IPS-15b (cell line): ENCODE measurements at regions not wholly inside any gene's neighbourhood (a gene's known extent, or its start where the extent isn't known, plus 50 kb on each side); places are given as distances from the start of the nearest gene placed in this dataset.

Experiments used
- H3K27me3 ChIP-seq: one replicate; pipeline ENCODE4 v1.6.1; 2013; ENCODE audit warnings: low read length; ENCODE audit not compliant: control insufficient read depth, insufficient read depth
- H3K36me3 ChIP-seq: one replicate; pipeline ENCODE4 v1.6.1; 2013; ENCODE audit warnings: low read length; ENCODE audit not compliant: control insufficient read depth, insufficient read depth
- H3K4me1 ChIP-seq: one replicate; pipeline ENCODE4 v1.6.1; 2013; ENCODE audit warnings: mild to moderate bottlenecking, low read length; ENCODE audit not compliant: control insufficient read depth, insufficient read depth
- H3K4me3 ChIP-seq: one replicate; pipeline ENCODE4 v1.5.1; 2013; ENCODE audit warnings: low read depth, low read length
- H3K9ac ChIP-seq: one replicate; pipeline ENCODE4 v1.6.1; 2013; ENCODE audit warnings: low read depth, mild to moderate bottlenecking, low read length
- H3K9me3 ChIP-seq: one replicate; pipeline ENCODE4 v1.6.1; 2013; ENCODE audit warnings: mild to moderate bottlenecking, low read length; ENCODE audit not compliant: control insufficient read depth, insufficient read depth

DNA sequence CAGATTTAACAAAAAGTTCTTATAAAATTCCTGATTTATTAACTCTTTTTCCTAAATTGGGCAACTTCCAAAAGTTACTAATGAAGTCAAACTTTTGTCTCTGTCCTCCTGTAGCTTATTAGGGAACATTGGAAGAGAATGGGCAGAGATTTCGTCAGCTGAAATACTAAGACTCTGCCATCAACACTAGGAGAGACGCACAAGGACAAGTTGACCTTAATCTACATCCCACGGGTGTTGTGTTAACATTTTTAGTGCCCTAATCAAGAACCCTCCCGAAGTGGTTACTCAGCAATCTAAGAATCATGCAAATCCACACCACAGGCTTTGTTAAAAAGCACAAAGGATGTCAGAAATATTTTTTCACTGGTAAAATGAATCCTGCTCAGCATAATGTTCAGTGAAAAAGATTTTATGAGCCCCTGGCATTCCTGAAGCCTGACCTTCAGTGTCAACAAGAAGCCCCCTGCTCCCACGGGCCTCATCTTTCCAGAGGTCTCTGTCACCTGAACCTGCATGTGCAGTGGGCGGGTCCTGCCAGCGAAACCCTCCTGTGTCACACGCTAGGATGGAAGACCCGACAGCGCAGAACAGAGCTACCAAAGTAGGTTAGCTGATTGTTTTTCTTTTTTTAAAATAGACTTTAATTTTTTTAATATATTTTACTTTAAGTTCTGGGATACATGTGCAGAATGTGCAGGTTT is 70.6 kb upstream of the AKR1E2 start:
- Histone ChIP-seq H3K27me3 (no peaks in the 10 kb centered on the region), H3K9ac (no peak overlapping the region), H3K4me1 (no peaks in the 10 kb centered on the region), H3K36me3 (no peaks in the 10 kb centered on the region), H3K4me3 (no peak overlapping the region), H3K9me3 (no peaks in the 10 kb centered on the region)

DNA sequence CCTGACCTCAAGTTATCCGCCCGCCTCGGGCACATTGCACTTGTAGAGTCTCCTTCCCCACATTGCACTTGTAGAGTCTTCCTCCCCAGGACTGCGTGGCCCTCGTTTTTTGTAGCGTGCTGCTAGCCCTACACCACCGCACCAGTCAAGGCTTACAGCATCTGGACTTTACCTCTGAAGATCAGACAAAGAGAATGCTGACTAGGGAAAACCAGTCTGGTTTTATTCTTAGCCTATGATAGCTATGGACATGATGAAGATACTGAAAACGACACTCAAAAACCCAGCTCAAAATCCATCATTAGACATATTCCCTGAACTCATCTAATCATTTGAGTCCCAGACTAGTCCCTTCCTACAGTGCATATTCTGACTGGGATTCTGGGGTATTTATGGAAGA is 71.9 kb upstream of the AKR1E2 start:
- H3K4me1 ChIP-seq: no peaks in the 10 kb centered on the region
- H3K4me3 ChIP-seq: no peak overlapping the region
- H3K27me3 ChIP-seq: no peaks in the 10 kb centered on the region
- no peaks in the 10 kb centered on the region for H3K9me3 ChIP-seq
- H3K9ac ChIP-seq: no peak overlapping the region
- H3K36me3 ChIP-seq: no peaks in the 10 kb centered on the region

DNA sequence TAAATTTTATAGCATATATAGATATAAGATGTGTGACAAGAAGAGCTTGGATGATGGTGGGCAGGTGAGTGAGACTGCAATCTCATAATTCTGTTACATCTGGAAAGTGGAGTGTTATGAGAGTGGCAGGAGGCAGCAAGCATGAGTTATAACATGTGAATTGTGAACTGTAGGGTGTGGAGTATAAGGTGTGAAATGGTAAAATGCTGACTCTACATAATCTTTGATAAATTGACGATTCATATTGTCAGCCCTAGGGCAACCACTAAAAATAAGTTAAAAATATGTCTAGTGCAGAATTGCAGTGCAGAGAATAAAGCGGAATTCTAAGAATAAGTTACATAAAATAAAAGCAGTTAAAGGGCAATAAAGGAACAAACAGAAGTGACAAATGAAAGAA is 74.8 kb upstream of the AKR1E2 start:
- Histone ChIP-seq H3K4me3 (no peak overlapping the region), H3K9ac (no peak overlapping the region), H3K9me3 (no peaks in the 10 kb centered on the region), H3K27me3 (no peaks in the 10 kb centered on the region), H3K4me1 (no peaks in the 10 kb centered on the region), H3K36me3 (no peaks in the 10 kb centered on the region)

DNA sequence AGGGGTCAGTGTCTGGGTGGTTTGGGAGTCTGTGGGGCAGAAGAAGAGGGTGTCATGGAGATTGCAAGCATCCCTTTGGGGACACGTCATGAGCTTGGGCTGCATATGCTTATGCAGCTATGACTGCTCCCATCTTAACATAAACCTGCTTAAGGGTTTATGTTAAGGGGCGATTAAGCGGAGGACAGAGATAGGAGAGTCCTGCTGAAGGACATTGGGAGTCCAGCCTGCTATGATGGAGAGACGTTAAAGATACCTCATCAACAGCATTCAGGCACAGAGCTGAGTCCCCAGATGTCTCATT is 76.8 kb upstream of the AKR1E2 start:
- Histone ChIP-seq H3K9ac (no peak overlapping the region), H3K36me3 (no peaks in the 10 kb centered on the region), H3K4me1 (no peaks in the 10 kb centered on the region)

DNA sequence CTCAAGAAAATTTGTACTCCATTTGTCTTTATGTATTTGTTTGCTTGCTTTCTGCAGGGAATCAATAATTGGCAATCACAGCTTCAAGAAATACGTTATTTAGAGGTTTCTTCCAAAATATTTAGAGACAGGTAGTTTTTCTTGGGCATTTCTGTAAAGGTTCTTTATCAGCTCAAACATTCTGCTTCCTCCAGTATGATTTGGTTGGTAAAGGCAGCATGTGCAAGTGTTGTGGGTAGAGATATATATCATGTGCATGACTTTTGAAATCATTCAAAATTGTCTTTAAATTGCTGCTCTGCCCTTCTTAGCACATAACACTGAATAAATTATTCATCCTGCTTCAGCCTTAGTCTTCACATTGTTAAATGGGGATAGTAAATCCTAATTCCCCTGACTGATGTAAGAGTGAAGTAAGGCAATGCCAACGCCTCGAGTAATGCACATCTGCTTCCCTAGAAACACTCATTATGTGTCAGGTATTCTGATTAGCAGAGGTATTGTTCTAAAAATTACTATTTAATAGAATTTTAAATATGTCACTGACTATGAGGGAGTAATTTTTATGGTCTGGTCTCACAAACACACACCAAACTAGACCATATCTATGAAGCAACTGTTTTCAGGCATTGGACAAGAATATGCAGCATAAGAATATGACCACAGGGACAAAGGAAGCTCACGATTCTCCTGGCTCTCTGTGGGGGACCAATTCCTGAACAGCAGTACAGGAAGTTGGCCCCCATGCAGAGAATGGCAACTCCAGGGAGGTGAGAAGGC is 77.3 kb upstream of the AKR1E2 start:
- no peaks in the 10 kb centered on the region for H3K36me3 ChIP-seq
- no peak overlapping the region for H3K9ac ChIP-seq
- no peaks in the 10 kb centered on the region for H3K27me3 ChIP-seq
- H3K4me3 ChIP-seq: no peak overlapping the region
- no peaks in the 10 kb centered on the region for H3K4me1 ChIP-seq
- H3K9me3 ChIP-seq: no peaks in the 10 kb centered on the region

More for the DNA sequence above, 76.8 kb upstream of the AKR1E2 start:
- Histone ChIP-seq H3K4me3 (no peak overlapping the region), H3K27me3 (no peaks in the 10 kb centered on the region), H3K9me3 (no peaks in the 10 kb centered on the region)

DNA sequence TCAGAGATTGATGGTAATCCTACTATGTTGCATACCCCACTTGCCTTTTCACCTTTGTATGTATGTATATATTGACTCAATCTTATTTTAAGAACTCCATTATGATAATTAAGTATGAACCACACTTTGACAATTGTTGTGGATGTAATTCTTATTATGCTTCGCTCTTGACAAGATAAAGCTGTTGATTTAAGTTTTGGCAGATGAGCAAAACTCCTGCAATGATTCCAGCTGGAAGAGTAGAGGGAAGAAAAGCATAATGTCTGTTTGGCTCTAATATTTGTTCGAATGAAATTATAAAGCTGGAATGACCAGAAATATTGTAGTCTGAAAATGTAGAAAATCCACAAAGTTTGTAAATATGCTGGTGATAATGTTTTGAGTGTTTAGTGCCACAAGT is 83.8 kb upstream of the AKR1E2 start:
- H3K9me3 ChIP-seq: no peaks in the 10 kb centered on the region
- no peaks in the 10 kb centered on the region for H3K4me1 ChIP-seq
- no peaks in the 10 kb centered on the region for H3K27me3 ChIP-seq
- H3K9ac ChIP-seq: no peak overlapping the region
- no peaks in the 10 kb centered on the region for H3K36me3 ChIP-seq
- H3K4me3 ChIP-seq: no peak overlapping the region

DNA sequence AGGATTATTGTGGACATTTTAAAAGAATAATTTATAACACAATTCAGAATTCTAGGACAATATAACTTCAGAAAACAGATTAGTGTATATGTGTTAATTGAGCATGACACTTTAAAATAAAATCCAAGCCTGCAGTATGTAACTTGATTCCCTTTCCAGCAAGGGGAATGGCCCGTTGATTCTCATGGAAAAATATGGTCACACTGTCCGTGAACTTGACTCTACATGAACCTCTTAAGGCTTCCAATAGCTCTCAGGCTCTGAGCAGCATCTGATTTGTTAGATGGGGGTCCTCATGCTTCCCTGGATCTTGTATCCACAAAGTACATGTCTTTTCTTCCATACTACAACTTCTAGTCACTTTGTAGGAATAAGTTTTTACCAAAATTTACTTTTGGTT is 85.5 kb upstream of the AKR1E2 start:
- Histone ChIP-seq H3K4me3 (no peak overlapping the region), H3K36me3 (no peaks in the 10 kb centered on the region), H3K4me1 (no peaks in the 10 kb centered on the region), H3K9ac (no peak overlapping the region), H3K27me3 (no peaks in the 10 kb centered on the region), H3K9me3 (no peaks in the 10 kb centered on the region)

DNA sequence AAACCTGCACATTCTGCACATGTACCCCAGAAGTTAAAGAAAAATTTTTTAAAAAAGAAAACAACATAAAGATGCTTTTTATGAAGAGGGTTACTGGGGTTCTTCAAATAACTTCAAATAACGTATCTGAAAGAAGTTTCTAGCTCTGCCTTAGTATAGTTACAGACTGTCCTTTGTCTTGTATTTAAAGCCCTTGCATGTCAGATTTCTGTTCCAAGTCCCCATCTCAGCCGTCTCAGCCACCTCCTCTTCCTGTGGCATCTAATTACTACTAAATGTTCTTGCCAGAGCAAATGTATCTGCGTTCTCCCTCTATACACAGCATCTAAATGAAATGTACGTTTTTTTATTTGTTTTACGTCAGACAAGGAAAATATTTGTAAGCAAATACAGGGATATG is 89.4 kb upstream of the AKR1E2 start:
- Histone ChIP-seq H3K36me3 (no peaks in the 10 kb centered on the region), H3K4me1 (no peaks in the 10 kb centered on the region), H3K27me3 (no peaks in the 10 kb centered on the region), H3K9ac (no peak overlapping the region), H3K9me3 (no peaks in the 10 kb centered on the region), H3K4me3 (no peak overlapping the region)

DNA sequence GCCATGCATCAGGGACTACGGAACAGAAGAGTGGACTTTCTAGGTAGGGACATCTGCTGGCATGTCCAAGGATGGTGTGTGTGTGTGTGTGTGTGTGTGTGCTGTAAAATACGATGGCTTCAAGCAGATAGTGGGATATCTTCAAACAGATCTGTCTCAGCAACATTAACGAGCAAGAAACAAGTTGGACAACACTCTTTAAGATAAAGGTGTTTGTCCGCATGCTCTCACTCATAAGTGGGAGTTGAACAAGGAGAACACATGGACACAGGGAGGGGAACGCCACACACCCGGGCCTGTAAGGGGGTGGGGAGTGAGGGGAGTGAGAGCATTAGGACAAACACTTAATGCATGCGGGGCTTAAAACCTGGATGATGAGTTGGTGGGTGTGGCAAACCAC is 89.8 kb upstream of the AKR1E2 start:
- no peaks in the 10 kb centered on the region for H3K4me1 ChIP-seq
- no peaks in the 10 kb centered on the region for H3K36me3 ChIP-seq
- no peaks in the 10 kb centered on the region for H3K27me3 ChIP-seq
- no peak overlapping the region for H3K9ac ChIP-seq
- no peaks in the 10 kb centered on the region for H3K9me3 ChIP-seq
- no peak overlapping the region for H3K4me3 ChIP-seq

DNA sequence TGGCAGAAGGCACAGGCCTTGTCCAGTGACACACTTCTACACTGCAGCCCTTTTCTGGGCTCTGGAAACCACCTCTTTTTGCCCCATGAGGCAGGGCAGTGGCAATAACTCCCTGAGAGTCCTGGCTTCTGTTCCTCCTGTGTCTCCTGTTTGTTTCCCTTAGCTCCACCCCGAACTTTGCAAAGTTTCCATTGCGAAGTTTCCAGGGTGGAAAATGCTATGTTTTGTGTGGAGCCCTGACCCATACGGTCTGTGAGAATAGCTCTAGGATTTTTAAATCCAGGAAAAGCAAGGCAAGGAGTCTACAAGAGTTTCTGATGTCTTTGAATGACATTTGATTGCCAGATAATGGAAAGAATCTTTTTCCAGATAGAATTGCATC is 92.2 kb upstream of the AKR1E2 start:
- Histone ChIP-seq H3K36me3 (no peaks in the 10 kb centered on the region), H3K4me3 (no peak overlapping the region), H3K9ac (no peak overlapping the region), H3K4me1 (no peaks in the 10 kb centered on the region), H3K27me3 (no peaks in the 10 kb centered on the region), H3K9me3 (no peaks in the 10 kb centered on the region)

DNA sequence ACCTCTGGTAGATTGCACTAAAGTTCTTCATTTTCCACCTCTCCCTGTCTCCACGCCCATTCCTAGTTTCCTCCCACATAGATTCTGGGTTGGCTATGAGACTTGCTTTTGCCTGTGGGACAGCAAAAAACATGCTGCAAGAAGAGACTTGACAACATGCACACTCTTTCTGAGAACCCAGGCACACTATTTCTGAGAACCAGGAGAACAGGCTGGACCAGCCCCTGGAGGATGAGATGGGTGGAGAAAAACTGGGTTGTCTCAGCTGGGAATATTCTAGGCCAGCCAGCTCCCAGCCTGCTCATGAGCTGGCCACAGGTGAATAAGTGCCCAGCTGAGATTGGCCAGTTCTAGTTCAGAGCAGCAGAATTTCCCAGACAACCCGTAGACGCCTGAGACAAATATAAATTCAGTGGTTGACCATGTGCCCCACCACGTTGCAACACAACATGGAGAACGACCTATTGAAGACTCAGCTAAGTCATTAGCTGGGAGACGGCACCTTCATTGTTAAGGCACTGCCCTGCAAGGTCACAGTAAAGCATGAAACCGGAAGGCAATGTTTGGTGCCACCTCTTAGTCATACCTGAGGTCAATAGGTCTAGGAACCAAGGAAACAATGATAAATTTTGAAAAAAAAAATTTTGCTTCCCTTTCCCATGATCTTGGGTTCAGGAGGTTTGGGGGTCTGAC is 92.7 kb upstream of the AKR1E2 start:
- H3K9me3 ChIP-seq: no peaks in the 10 kb centered on the region
- no peaks in the 10 kb centered on the region for H3K4me1 ChIP-seq
- no peaks in the 10 kb centered on the region for H3K36me3 ChIP-seq
- H3K27me3 ChIP-seq: no peaks in the 10 kb centered on the region
- H3K9ac ChIP-seq: no peak overlapping the region
- H3K4me3 ChIP-seq: no peak overlapping the region

DNA sequence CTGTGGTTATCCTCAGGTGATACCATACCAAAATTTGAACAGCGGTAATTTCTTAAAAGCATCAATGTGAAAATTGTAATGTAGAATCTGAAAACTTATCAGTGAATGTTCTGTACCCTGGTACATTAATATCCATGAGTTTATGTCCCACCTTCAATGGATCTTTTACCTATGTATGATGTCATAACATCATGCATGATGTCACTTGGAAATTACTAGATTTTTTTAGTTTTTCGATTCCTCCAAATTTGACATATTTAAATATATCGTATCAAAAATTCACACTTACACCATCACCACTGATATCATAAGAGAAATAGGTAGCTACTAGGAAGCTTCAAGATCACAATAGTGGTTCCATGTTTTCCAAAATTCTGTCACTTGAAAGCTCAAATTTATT is 95.0 kb upstream of the AKR1E2 start:
- no peaks in the 10 kb centered on the region for H3K27me3 ChIP-seq
- no peaks in the 10 kb centered on the region for H3K4me1 ChIP-seq
- no peak overlapping the region for H3K4me3 ChIP-seq
- no peaks in the 10 kb centered on the region for H3K9me3 ChIP-seq
- H3K36me3 ChIP-seq: no peaks in the 10 kb centered on the region
- no peak overlapping the region for H3K9ac ChIP-seq
